Stimulated activated CD8-positive, alpha-beta memory T cell treated with anti-CD3 and anti-CD28 coated beads, Interleukin-12 subunit alpha, Interleukin-12 subunit beta, amount 100 ng/mL, for 24 hours (primary cell): ENCODE measurements at regions not wholly inside any gene's neighbourhood (a gene's known extent, or its start where the extent isn't known, plus 50 kb on each side); places are given as distances from the start of the nearest gene placed in this dataset.
"Not testable (repeated sequence)": the region's sequence is repeated elsewhere in the genome, so short reads cannot be mapped to it uniquely, and the experiment has no call there.

Experiments used
- DNase-seq: peaks from one replicate; pipeline ENCODE4 v3.0.0-alpha.2; 2020; ENCODE audit errors: extremely low read depth

- DNase-seq: no peak
These were observed 128.7 kb upstream of the ECI2 start for GRCh38 chr6:4264081-4264480.

- no peak for DNase-seq
These were observed 127.2 kb upstream of the ECI2 start for GRCh38 chr6:4262526-4262925.

GRCh38 chr6:4259391-4259790, 124.0 kb upstream of the ECI2 start:
- no peak for DNase-seq

- no peak for DNase-seq
These were observed 123.4 kb upstream of the ECI2 start for GRCh38 chr6:4258733-4259132.

GRCh38 chr6:4256969-4257368, 121.6 kb upstream of the ECI2 start:
- no peak for DNase-seq

- DNase-seq: no peak
These were observed 118.3 kb upstream of the ECI2 start for GRCh38 chr6:4253604-4254231.

GRCh38 chr6:4252445-4252844, 117.1 kb upstream of the ECI2 start:
- DNase-seq: not testable (repeated sequence)

- no peak for DNase-seq
These were observed 115.3 kb upstream of the ECI2 start for GRCh38 chr6:4250645-4251044.

- not testable (repeated sequence) for DNase-seq
These were observed 108.5 kb upstream of the ECI2 start for GRCh38 chr6:4243832-4244231.

- DNase-seq: no peak
These were observed 107.9 kb upstream of the ECI2 start for GRCh38 chr6:4243237-4243636.

GRCh38 chr6:4242601-4243000, 107.2 kb upstream of the ECI2 start:
- DNase-seq: no peak

- DNase-seq: no peak
These were observed 104.8 kb upstream of the ECI2 start for GRCh38 chr6:4240148-4240547.

GRCh38 chr6:4225161-4225872, 89.9 kb upstream of the ECI2 start:
- no peak for DNase-seq

GRCh38 chr6:4224067-4224978, 88.9 kb upstream of the ECI2 start:
- DNase-seq: no peak

GRCh38 chr6:4220558-4220957, 85.2 kb upstream of the ECI2 start:
- DNase-seq: no peak

- not testable (repeated sequence) for DNase-seq
These were observed 83.4 kb upstream of the ECI2 start for GRCh38 chr6:4218619-4219317.

GRCh38 chr6:4212588-4212987, 77.2 kb upstream of the ECI2 start:
- no peak for DNase-seq

- DNase-seq: no peak
These were observed 75.4 kb upstream of the ECI2 start for GRCh38 chr6:4210629-4211419.

- no peak for DNase-seq
These were observed 73.8 kb upstream of the ECI2 start for GRCh38 chr6:4209196-4209595.

GRCh38 chr6:4208158-4208557, 72.8 kb upstream of the ECI2 start:
- no peak for DNase-seq
